ENCODE measurements at regions not wholly inside any gene's neighbourhood (a gene's known extent, or its start where the extent isn't known, plus 50 kb on each side); places are given as distances from the start of the nearest gene placed in this dataset.

DNA sequence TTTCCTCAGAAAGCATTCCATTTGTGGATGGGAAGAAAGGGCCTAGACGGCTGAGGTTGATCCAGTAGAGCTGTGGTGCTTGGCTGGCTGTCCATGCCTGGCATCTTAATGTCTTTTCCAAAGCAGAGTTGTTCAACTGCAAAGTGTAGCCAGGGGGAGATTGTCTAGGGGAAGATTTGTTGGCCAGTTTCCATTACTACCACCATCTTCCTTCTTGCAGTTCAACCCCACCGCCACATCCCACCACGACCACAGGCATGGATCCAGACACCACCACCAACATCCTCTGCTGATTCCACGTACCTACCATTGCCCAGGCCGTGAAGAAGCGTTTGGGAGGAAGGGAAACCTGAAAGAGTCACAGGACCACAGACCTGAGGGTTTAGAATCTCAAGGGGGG, 50.7 kb upstream of the HAAO start:
- Histone ChIP-seq H3K9me3 (no peaks in the 10 kb centered on the region), H3K4me3 (no peak overlapping the region), H3K27ac (no peak overlapping the region), H3K36me3 (no peaks in the 10 kb centered on the region), H3K4me1 (peaks cover 0 to 21% of the 10 kb centered on the region in 2 donors), H3K27me3 (no peaks in the 10 kb centered on the region)
- TF ChIP-seq, protein P1, sequence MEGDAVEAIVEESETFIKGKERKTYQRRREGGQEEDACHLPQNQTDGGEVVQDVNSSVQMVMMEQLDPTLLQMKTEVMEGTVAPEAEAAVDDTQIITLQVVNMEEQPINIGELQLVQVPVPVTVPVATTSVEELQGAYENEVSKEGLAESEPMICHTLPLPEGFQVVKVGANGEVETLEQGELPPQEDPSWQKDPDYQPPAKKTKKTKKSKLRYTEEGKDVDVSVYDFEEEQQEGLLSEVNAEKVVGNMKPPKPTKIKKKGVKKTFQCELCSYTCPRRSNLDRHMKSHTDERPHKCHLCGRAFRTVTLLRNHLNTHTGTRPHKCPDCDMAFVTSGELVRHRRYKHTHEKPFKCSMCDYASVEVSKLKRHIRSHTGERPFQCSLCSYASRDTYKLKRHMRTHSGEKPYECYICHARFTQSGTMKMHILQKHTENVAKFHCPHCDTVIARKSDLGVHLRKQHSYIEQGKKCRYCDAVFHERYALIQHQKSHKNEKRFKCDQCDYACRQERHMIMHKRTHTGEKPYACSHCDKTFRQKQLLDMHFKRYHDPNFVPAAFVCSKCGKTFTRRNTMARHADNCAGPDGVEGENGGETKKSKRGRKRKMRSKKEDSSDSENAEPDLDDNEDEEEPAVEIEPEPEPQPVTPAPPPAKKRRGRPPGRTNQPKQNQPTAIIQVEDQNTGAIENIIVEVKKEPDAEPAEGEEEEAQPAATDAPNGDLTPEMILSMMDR (IDR thresholded peaks at IDR 0.05) = no peak
- no peak for DNase-seq (ENCODE audit: low spot score)

DNA sequence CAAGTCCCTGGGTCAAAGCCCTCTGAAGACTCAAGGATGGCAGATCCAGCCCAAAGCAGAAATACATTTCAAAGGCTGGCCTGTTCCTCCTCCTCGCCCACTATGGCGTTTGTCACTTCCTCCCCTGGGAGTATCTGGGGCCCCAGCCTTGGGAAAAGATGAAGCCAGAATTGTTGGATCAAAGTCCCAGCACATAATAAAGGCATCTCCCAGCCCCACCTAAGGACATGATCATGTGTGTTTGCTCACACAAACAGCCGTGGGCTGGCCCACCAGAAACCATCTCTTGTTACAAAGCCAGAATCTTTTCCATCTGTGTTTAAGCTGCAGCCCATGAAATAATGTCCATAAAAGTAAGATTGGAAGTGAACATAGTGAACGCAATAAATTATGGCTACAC, 50.1 kb upstream of the HAAO start:
- no peaks in the 10 kb centered on the region for H3K36me3 ChIP-seq
- peaks cover 0 to 21% of the 10 kb centered on the region in 2 donors for H3K4me1 ChIP-seq
- H3K27ac ChIP-seq = no peak overlapping the region
- no peak overlapping the region for H3K4me3 ChIP-seq
- no peaks in the 10 kb centered on the region for H3K9me3 ChIP-seq
- TF ChIP-seq, protein P1 (IDR thresholded peaks at IDR 0.05) = no peak
- no peak for DNase-seq (ENCODE audit: low spot score)
- no peaks in the 10 kb centered on the region for H3K27me3 ChIP-seq
